ENCODE measurements at regions not wholly inside any gene's neighbourhood (a gene's known extent, or its start where the extent isn't known, plus 50 kb on each side); places are given as distances from the start of the nearest gene placed in this dataset.
"Not testable (repeated sequence)": the region's sequence is repeated elsewhere in the genome, so short reads cannot be mapped to it uniquely, and the experiment has no call there.

DNA sequence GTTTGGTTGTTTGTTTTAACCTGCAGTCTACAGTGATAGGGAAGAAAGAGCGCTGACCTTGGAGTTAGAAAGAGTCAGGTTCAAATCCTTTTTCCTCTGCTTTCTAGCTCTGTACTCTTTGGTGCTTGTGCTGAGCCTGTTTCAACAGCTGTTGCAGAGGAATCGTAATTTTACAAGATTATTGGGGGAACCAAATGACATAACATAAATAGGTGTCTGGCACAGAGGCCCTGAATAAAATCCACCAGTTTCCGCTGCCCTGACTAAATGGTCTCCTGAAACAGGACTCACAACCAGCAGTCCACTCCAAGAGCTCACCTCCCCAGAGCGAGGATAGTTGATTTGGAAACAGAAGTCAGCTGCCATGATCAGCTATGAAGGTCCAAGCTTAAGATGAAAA lies 125.0 kb upstream of the CDC42EP3 start:
- no peak overlapping the region for H3K27ac ChIP-seq
- no peak overlapping the region for H3K4me3 ChIP-seq
- DNase-seq (ENCODE audit: low spot score in 2 of 2): no peak
- H3K36me3 ChIP-seq: no peaks in the 10 kb centered on the region
- TF ChIP-seq POLR2A (IDR thresholded peaks at IDR 0.05) (no peak), POLR2AphosphoS5 (IDR thresholded peaks at IDR 0.05) (no peak)
- TF ChIP-seq, protein P1, sequence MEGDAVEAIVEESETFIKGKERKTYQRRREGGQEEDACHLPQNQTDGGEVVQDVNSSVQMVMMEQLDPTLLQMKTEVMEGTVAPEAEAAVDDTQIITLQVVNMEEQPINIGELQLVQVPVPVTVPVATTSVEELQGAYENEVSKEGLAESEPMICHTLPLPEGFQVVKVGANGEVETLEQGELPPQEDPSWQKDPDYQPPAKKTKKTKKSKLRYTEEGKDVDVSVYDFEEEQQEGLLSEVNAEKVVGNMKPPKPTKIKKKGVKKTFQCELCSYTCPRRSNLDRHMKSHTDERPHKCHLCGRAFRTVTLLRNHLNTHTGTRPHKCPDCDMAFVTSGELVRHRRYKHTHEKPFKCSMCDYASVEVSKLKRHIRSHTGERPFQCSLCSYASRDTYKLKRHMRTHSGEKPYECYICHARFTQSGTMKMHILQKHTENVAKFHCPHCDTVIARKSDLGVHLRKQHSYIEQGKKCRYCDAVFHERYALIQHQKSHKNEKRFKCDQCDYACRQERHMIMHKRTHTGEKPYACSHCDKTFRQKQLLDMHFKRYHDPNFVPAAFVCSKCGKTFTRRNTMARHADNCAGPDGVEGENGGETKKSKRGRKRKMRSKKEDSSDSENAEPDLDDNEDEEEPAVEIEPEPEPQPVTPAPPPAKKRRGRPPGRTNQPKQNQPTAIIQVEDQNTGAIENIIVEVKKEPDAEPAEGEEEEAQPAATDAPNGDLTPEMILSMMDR (IDR thresholded peaks at IDR 0.05): no peak
- H3K27me3 ChIP-seq: no peaks in the 10 kb centered on the region
- H3K4me1 ChIP-seq: no peaks in the 10 kb centered on the region
- no peaks in the 10 kb centered on the region for H3K9me3 ChIP-seq
- intact Hi-C loops (cut with DNase I; ENCODE audit: low total_unique reads): no loop called here

DNA sequence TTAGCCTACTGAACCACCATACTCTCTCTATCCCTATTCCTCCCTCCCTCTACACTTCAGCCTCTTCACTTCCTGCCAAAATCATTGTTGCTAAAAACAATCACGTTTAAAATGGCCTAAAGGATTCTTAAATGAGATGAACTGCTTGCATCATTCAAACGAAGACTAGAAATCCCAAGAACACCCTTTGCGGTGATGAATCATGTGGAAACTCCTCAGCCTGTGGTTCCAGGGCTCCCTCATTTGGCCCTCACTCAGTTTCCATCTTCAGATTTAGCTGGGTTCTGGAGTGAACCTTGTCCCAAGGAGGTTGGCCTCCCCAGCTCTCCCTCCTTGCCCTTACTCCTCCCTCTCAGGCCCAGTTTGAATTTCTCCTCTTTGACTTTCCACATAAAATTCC lies 125.6 kb upstream of the CDC42EP3 start:
- TF ChIP-seq POLR2A (IDR thresholded peaks at IDR 0.05): no peak
- no peak for TF ChIP-seq POLR2AphosphoS5 (IDR thresholded peaks at IDR 0.05)
- TF ChIP-seq, protein P1 (IDR thresholded peaks at IDR 0.05): no peak
- intact Hi-C loops (cut with DNase I; ENCODE audit: low total_unique reads): no loop called here
- Histone ChIP-seq H3K4me3 (no peak overlapping the region), H3K36me3 (no peaks in the 10 kb centered on the region), H3K4me1 (no peaks in the 10 kb centered on the region), H3K27me3 (no peaks in the 10 kb centered on the region), H3K27ac (no peak overlapping the region), H3K9me3 (no peaks in the 10 kb centered on the region)
- DNase-seq (ENCODE audit: low spot score in 2 of 2): no peak

DNA sequence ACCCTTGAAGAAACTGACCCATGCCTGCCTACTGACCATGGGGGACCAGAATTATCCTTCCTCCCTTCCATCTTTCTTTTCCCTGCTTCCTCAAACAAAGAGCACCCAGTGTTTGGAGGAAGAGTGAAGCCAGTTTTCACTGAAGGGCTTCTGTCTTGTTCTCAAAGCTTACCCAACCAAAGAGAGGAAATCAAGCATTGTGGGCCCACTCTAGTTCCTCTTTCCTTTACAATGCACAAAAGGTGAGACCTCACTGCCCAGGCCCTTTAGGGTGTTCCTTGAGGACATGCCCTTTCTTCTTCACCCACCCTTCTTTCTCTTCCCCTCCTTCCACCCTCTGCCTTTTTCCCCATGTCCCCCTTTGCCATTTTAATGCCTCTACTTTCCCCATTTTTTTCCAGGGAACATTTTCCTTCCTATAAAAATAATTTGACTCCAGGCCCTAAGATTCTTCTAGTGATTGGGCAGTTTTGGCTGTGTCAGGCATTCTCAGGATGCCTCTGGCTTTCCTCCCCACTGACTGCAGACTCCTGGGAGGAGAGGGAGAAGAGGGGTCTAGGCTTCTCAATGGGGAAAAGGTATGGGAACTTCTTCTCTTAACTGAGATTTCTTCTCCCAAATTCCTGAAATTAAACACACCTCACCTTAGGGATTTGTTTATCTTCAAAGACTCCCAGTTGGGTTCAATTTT lies 126.6 kb upstream of the RMDN2 start:
- Histone ChIP-seq H3K27me3 (no peaks in the 10 kb centered on the region), H3K4me3 (no peak overlapping the region), H3K36me3 (no peaks in the 10 kb centered on the region), H3K9me3 (no peaks in the 10 kb centered on the region), H3K4me1 (no peaks in the 10 kb centered on the region), H3K27ac (no peak overlapping the region)
- DNase-seq (ENCODE audit: low spot score in 2 of 2): no peak
- intact Hi-C loops (cut with DNase I; ENCODE audit: low total_unique reads): no loop called here
- no peak for TF ChIP-seq POLR2AphosphoS5 (IDR thresholded peaks at IDR 0.05)
- no peak for TF ChIP-seq POLR2A (IDR thresholded peaks at IDR 0.05)
- TF ChIP-seq, protein P1 (IDR thresholded peaks at IDR 0.05): no peak

DNA sequence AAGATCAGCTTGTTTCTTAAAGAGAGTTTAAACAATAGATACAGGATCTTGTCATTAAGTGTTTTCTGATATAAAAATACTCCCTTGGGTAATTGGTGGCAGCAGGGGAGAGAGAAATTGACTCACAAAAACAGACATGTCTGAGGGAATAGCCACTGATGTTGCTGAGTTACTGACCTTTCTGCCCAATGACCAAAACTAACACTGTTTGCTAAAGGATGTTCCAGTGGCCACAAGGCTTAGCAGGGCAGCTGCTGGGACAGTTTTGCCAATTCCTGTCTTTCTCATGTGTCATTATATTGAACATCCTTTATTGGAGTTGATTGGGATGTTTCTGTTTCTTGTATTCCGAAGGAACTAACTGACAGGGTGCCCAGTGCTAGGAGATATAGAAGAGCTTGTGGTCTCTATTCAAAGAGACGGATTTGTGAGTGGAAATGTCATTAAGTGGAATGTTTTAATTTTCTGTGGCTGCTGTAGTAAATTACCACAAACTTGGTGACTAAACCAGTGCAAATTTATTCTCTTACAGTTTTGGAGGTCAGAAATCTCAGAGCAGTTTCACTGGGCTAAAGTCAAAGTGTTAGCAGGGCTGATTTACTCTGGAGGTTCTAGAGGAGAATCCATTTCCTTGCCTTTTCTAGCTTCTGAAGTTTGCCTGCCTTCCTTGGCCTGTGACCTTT lies 124.8 kb upstream of the RMDN2 start:
- Histone ChIP-seq H3K4me1 (no peaks in the 10 kb centered on the region), H3K27me3 (no peaks in the 10 kb centered on the region), H3K4me3 (no peak overlapping the region), H3K9me3 (no peaks in the 10 kb centered on the region), H3K27ac (no peak overlapping the region), H3K36me3 (no peaks in the 10 kb centered on the region)
- no peak for DNase-seq (ENCODE audit: low spot score in 2 of 2)
- TF ChIP-seq POLR2A (IDR thresholded peaks at IDR 0.05): no peak
- intact Hi-C loops (cut with DNase I; ENCODE audit: low total_unique reads): no loop called here

DNA sequence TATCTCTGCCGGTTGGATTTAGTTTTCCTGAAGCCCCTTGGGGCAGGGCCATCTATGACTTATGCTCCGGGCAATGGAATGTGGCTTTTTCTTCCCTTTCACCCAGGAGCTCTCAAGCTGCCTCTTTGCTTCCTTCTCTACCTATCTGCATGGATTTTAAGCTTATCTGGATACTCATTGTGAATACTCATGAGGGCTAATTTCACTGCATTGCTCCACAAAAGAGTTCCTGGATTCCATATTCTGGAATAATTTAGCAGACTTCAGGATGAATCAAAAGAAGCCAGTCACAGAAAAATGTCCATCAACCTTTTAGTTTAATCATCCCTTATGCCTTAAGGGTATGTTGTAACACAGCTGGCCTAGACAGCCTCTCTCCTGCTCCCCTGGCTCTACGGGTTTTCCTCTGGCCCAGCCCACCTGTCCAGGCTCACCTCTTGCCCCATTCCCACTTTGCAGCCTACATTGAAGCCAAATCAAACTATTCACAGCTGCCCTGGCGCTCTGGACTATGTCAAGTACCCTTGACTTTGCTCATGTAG lies 122.8 kb upstream of the RMDN2 start:
- intact Hi-C loops (cut with DNase I; ENCODE audit: low total_unique reads): no loop called here
- no peaks in the 10 kb centered on the region for H3K36me3 ChIP-seq
- no peaks in the 10 kb centered on the region for H3K9me3 ChIP-seq
- no peak overlapping the region for H3K4me3 ChIP-seq
- no peak for DNase-seq (ENCODE audit: low spot score in 2 of 2)
- no peaks in the 10 kb centered on the region for H3K27me3 ChIP-seq
- no peaks in the 10 kb centered on the region for H3K4me1 ChIP-seq
- no peak overlapping the region for H3K27ac ChIP-seq
- TF ChIP-seq POLR2A (IDR thresholded peaks at IDR 0.05): no peak

DNA sequence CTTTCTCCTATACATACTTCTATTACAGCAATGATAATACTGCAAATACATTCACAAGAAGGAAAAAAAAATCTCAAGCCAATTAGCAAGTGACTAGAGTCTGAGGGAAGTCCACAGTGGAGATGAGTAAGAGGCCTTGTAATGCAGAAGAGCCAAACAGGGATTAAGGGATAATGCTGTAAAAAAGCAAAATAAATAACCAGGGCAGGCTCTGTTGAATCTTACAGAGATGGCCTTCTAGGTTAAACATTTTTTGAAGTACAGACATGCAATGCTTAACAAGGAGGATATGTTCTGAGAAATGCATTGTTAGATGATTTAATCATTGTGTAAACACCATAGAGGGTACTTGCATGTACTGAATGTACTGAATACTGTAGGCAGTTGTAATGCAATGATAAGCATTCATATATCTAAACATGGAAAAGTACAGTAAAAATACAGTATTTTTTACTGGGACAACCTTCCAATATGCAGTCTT lies 122.1 kb upstream of the RMDN2 start:
- TF ChIP-seq POLR2AphosphoS5 (IDR thresholded peaks at IDR 0.05) (no peak), POLR2A (IDR thresholded peaks at IDR 0.05) (no peak)
- TF ChIP-seq, protein P1 (IDR thresholded peaks at IDR 0.05): no peak
- H3K9me3 ChIP-seq: no peaks in the 10 kb centered on the region
- H3K27me3 ChIP-seq: no peaks in the 10 kb centered on the region
- no peaks in the 10 kb centered on the region for H3K4me1 ChIP-seq
- intact Hi-C loops (cut with DNase I; ENCODE audit: low total_unique reads): no loop called here
- no peaks in the 10 kb centered on the region for H3K36me3 ChIP-seq
- no peak overlapping the region for H3K27ac ChIP-seq
- H3K4me3 ChIP-seq: no peak overlapping the region
- no peak for DNase-seq (ENCODE audit: low spot score in 2 of 2)

DNA sequence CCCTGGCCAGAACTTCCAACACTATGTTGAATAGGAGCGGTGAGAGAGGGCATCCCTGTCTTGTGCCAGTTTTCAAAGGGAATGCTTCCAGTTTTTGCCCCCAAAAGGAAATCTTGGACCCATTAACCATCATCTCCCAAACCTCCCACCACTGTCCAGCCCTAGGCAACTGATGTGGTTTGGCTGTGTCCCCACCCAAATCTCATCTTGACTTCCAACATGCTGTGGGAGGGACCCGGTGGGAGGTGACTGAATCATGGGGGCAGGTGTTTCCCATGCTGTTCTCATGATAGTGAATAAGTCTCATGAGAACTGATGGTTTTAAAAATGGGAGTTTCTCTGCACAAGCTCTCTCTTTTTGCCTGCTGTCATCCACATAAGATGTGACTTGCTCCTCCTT lies 119.1 kb upstream of the RMDN2 start:
- H3K4me1 ChIP-seq; H3K9me3 ChIP-seq; H3K27me3 ChIP-seq; DNase-seq (ENCODE audit: low spot score in 2 of 2); intact Hi-C loops (cut with DNase I; ENCODE audit: low total_unique reads); H3K27ac ChIP-seq; H3K4me3 ChIP-seq; H3K36me3 ChIP-seq: not testable (repeated sequence)
